GM06990 (cell line): ENCODE measurements at regions not wholly inside any gene's neighbourhood (a gene's known extent, or its start where the extent isn't known, plus 50 kb on each side); places are given as distances from the start of the nearest gene placed in this dataset.

Source experiments
- DNase-seq: peaks from one replicate; pipeline ENCODE4 v3.0.0-alpha.2; 2011; ENCODE audit not compliant: insufficient read length; ENCODE audit errors: extremely low read depth
- H3K27me3 ChIP-seq: replicated peaks from 2 replicates; pipeline ENCODE4 v1.6.0; 2011; ENCODE audit warnings: low read length; ENCODE audit not compliant: control insufficient read depth, insufficient read depth
- H3K36me3 ChIP-seq: 2 replicates; pipeline ENCODE4 v1.5.1; 2011; ENCODE audit warnings: low read length; ENCODE audit not compliant: control insufficient read depth, insufficient read depth
- H3K4me3 ChIP-seq: replicated peaks from 2 replicates; pipeline ENCODE4 v1.5.1; 2011; ENCODE audit warnings: low read depth, mild to moderate bottlenecking, control low read depth, low read length
- TF ChIP-seq, protein P1 (sequence below): IDR thresholded peaks from 2 replicates; pipeline ENCODE4 v1.5.1; 2011; ENCODE audit warnings: low read length, control low read depth, mild to moderate bottlenecking, inconsistent platforms; ENCODE audit not compliant: insufficient read depth, poor library complexity, severe bottlenecking

DNA sequence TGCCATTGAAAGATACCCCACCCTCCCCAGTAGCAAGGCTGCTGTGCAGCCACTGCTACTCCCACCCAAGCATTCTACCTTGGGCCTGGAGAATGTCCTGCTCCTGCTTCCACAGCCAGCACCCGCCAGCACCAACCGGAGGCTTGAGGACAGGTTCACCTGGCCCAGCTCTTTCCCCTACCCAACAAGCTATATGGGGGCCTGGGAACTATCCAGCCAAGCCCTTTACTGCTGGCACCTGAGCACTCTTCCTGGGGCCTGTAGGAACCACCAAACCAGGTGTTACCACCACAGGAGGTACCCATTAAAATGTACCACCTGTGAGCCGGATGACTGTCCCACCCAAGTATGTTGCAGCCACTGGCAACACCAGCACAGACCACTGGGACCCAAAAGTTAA lies 86.1 kb upstream of the GHR start:
- TF ChIP-seq, protein P1, sequence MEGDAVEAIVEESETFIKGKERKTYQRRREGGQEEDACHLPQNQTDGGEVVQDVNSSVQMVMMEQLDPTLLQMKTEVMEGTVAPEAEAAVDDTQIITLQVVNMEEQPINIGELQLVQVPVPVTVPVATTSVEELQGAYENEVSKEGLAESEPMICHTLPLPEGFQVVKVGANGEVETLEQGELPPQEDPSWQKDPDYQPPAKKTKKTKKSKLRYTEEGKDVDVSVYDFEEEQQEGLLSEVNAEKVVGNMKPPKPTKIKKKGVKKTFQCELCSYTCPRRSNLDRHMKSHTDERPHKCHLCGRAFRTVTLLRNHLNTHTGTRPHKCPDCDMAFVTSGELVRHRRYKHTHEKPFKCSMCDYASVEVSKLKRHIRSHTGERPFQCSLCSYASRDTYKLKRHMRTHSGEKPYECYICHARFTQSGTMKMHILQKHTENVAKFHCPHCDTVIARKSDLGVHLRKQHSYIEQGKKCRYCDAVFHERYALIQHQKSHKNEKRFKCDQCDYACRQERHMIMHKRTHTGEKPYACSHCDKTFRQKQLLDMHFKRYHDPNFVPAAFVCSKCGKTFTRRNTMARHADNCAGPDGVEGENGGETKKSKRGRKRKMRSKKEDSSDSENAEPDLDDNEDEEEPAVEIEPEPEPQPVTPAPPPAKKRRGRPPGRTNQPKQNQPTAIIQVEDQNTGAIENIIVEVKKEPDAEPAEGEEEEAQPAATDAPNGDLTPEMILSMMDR = no peak
- H3K36me3 ChIP-seq = no peaks in the 10 kb centered on the region
- DNase-seq = no peak
- no peak overlapping the region for H3K4me3 ChIP-seq
- H3K27me3 ChIP-seq = no peaks in the 10 kb centered on the region

DNA sequence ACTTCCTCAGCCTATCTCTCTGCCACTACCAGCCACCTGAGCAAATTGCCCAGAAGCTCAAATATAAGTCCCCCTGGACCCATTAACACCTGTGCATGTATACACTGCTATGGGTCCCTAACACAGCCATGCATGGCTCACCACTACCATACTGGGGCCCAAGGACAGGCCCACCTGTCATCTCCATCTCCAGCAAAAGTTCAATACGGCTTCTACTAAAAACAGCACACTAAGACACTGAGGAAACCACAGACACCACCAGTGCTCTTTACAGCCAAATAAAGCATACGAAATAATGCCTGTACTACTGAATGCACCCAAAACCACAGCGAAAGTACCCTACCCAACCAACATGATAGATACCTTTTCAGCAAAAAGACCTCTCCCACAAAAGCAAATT lies 85.6 kb upstream of the GHR start:
- H3K27me3 ChIP-seq = no peaks in the 10 kb centered on the region
- H3K36me3 ChIP-seq = no peaks in the 10 kb centered on the region
- DNase-seq = no peak
- TF ChIP-seq, protein P1 = no peak
- no peak overlapping the region for H3K4me3 ChIP-seq

DNA sequence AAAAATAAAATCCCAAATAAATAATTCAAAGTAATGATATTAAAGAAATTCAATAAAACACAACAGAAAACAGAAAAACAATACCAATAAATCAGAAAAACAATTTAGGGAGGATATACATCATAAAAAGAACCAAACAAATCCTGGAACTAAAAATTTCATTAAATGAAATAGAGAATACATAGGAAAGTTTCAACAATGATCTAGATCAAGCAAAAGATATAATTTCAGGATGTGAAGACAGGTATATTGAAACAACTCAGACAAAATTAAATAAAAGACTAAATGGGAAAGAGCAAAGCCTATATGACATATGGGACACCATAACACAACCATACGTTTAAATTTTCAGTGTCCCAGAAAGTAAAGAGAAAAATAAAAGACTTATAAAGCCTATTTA lies 85.1 kb upstream of the GHR start:
- TF ChIP-seq, protein P1 = no peak
- Histone ChIP-seq H3K4me3 (no peak overlapping the region), H3K27me3 (no peaks in the 10 kb centered on the region), H3K36me3 (no peaks in the 10 kb centered on the region)
- no peak for DNase-seq

DNA sequence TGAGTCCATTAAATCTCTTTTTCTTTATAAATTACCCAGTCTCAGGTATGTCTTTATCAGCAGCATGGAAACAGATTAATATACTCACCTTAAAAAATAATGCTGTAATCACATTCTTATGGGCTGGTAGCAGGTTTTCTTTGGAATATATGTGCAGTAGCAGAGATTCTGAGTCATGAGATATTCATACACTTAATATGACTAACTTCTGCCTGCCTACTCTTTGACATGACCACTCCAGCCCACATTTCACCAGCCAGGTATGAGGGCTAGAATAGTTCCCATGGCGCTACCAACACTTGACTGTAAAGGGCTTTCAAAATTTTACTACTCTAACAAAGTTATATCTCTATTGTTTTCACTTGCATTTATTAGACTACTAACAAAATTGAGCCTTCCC lies 74.1 kb upstream of the GHR start:
- TF ChIP-seq, protein P1 = no peak
- no peaks in the 10 kb centered on the region for H3K27me3 ChIP-seq
- DNase-seq = no peak
- no peak overlapping the region for H3K4me3 ChIP-seq
- no peaks in the 10 kb centered on the region for H3K36me3 ChIP-seq

DNA sequence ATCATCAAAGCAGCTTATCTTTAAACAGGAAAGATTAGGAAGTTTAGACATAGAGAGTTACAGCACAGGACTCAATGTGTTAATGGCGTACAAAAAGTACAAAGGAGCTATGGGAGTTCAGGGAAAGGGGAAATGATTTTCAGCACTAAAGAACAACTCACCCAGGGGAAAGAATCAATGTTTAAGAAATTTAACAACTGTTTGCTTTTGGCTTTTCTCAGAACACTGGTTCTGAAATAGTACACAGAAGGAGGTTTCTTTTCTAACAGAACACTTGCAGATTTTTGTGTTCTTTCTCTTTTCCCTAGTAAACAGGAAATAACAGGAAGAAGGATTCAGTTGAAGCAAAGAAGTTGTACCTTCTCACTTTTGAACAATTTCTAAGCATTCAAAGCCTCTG lies 71.3 kb upstream of the GHR start:
- no peaks in the 10 kb centered on the region for H3K27me3 ChIP-seq
- no peak for DNase-seq
- TF ChIP-seq, protein P1 = no peak
- H3K36me3 ChIP-seq = no peaks in the 10 kb centered on the region
- H3K4me3 ChIP-seq = no peak overlapping the region

DNA sequence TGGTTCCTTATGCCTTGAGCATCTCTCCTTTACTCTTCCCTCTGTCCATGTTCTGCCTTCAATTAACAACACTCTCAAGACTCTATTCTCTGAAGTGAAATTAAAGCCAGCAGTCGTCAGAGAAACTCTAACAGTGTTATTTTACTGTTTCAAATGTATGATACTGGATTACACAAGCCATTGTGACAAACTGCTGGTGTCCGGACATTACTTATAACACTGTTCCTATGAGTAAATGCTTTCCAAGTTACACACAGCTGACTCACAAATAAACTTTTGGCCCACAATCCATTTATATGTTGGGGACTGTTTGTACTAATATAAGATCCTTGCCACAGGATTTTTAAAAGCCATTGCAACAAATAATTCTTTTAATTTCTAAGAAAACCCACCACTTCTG lies 63.2 kb upstream of the GHR start:
- TF ChIP-seq, protein P1 = no peak
- Histone ChIP-seq H3K36me3 (no peaks in the 10 kb centered on the region), H3K4me3 (no peak overlapping the region), H3K27me3 (no peaks in the 10 kb centered on the region)
- no peak for DNase-seq
